PC-9 (cell line): ENCODE measurements at regions not wholly inside any gene's neighbourhood (a gene's known extent, or its start where the extent isn't known, plus 50 kb on each side); places are given as distances from the start of the nearest gene placed in this dataset.

Source experiments
- CTCF ChIP-seq: fragments of 200-600 bp; sonication (generic); conservative IDR thresholded peaks from 2 replicates; pipeline ENCODE4 v1.6.1; 2017; ENCODE audit warnings: mixed run types, antibody characterized with exemption, mild to moderate bottlenecking, moderate library complexity
- EZH2 ChIP-seq: fragments of 200-600 bp; sonication (generic); IDR thresholded peaks from 2 replicates; pipeline ENCODE4 v1.8.0; 2017; ENCODE audit warnings: antibody characterized with exemption, low read depth

- TF ChIP-seq CTCF (no peak), EZH2 (no peak)
These were observed 97.3 kb upstream of the SERPINE2 start for GRCh38 chr2:224136396-224136795.
